ENCODE measurements at regions not wholly inside any gene's neighbourhood (a gene's known extent, or its start where the extent isn't known, plus 50 kb on each side); places are given as distances from the start of the nearest gene placed in this dataset.

GRCh38 chr9:74117731-74118130, 379.4 kb upstream of the RORB start:
- no peaks in the 10 kb centered on the region for H3K27me3 ChIP-seq (replicated peaks; ENCODE audit: control insufficient read depth, insufficient read depth, low read length, poor library complexity, severe bottlenecking)
- H3K4me1 ChIP-seq (ENCODE audit: control insufficient read depth, insufficient read depth, low read length, poor library complexity, severe bottlenecking): no peaks in the 10 kb centered on the region
- no peaks in the 10 kb centered on the region for H3K36me3 ChIP-seq (ENCODE audit: control insufficient read depth, insufficient read depth, low read length)
- H3K27ac ChIP-seq (ENCODE audit: insufficient read depth, low read length, poor library complexity, severe bottlenecking): no peak overlapping the region
- H3K9me3 ChIP-seq (ENCODE audit: control insufficient read depth, low read length): no peaks in the 10 kb centered on the region
- no peak overlapping the region for H3K4me3 ChIP-seq (ENCODE audit: insufficient read depth, low read depth, low read length, poor library complexity, severe bottlenecking)
- DNase-seq: no peak

GRCh38 chr9:74120061-74120460, 377.1 kb upstream of the RORB start:
- Histone ChIP-seq H3K27me3 (replicated peaks; ENCODE audit: control insufficient read depth, insufficient read depth, low read length, poor library complexity, severe bottlenecking) (no peaks in the 10 kb centered on the region), H3K4me3 (ENCODE audit: insufficient read depth, low read depth, low read length, poor library complexity, severe bottlenecking) (no peak overlapping the region), H3K27ac (ENCODE audit: insufficient read depth, low read length, poor library complexity, severe bottlenecking) (no peak overlapping the region), H3K9me3 (ENCODE audit: control insufficient read depth, low read length) (no peaks in the 10 kb centered on the region), H3K36me3 (ENCODE audit: control insufficient read depth, insufficient read depth, low read length) (no peaks in the 10 kb centered on the region), H3K4me1 (ENCODE audit: control insufficient read depth, insufficient read depth, low read length, poor library complexity, severe bottlenecking) (no peaks in the 10 kb centered on the region)
- DNase-seq: no peak

- Histone ChIP-seq H3K27ac (ENCODE audit: insufficient read depth, low read length, poor library complexity, severe bottlenecking) (no peak overlapping the region), H3K9me3 (ENCODE audit: control insufficient read depth, low read length) (no peaks in the 10 kb centered on the region), H3K4me1 (ENCODE audit: control insufficient read depth, insufficient read depth, low read length, poor library complexity, severe bottlenecking) (no peaks in the 10 kb centered on the region), H3K27me3 (replicated peaks; ENCODE audit: control insufficient read depth, insufficient read depth, low read length, poor library complexity, severe bottlenecking) (no peaks in the 10 kb centered on the region), H3K4me3 (ENCODE audit: insufficient read depth, low read depth, low read length, poor library complexity, severe bottlenecking) (no peak overlapping the region), H3K36me3 (ENCODE audit: control insufficient read depth, insufficient read depth, low read length) (no peaks in the 10 kb centered on the region)
- DNase-seq: no peak
Measured at GRCh38 chr9:74120470-74120869, 376.7 kb upstream of the RORB start.

- H3K9me3 ChIP-seq (ENCODE audit: control insufficient read depth, low read length): no peaks in the 10 kb centered on the region
- H3K27ac ChIP-seq (ENCODE audit: insufficient read depth, low read length, poor library complexity, severe bottlenecking): no peak overlapping the region
- DNase-seq: no peak
- no peaks in the 10 kb centered on the region for H3K27me3 ChIP-seq (replicated peaks; ENCODE audit: control insufficient read depth, insufficient read depth, low read length, poor library complexity, severe bottlenecking)
- no peak overlapping the region for H3K4me3 ChIP-seq (ENCODE audit: insufficient read depth, low read depth, low read length, poor library complexity, severe bottlenecking)
- no peaks in the 10 kb centered on the region for H3K36me3 ChIP-seq (ENCODE audit: control insufficient read depth, insufficient read depth, low read length)
- H3K4me1 ChIP-seq (ENCODE audit: control insufficient read depth, insufficient read depth, low read length, poor library complexity, severe bottlenecking): no peaks in the 10 kb centered on the region
Measured at GRCh38 chr9:74122216-74122615, 374.9 kb upstream of the RORB start.

GRCh38 chr9:74122661-74123060, 374.5 kb upstream of the RORB start:
- H3K4me1 ChIP-seq (ENCODE audit: control insufficient read depth, insufficient read depth, low read length, poor library complexity, severe bottlenecking): no peaks in the 10 kb centered on the region
- H3K4me3 ChIP-seq (ENCODE audit: insufficient read depth, low read depth, low read length, poor library complexity, severe bottlenecking): no peak overlapping the region
- H3K27me3 ChIP-seq (replicated peaks; ENCODE audit: control insufficient read depth, insufficient read depth, low read length, poor library complexity, severe bottlenecking): no peaks in the 10 kb centered on the region
- no peaks in the 10 kb centered on the region for H3K9me3 ChIP-seq (ENCODE audit: control insufficient read depth, low read length)
- no peaks in the 10 kb centered on the region for H3K36me3 ChIP-seq (ENCODE audit: control insufficient read depth, insufficient read depth, low read length)
- no peak for DNase-seq
- H3K27ac ChIP-seq (ENCODE audit: insufficient read depth, low read length, poor library complexity, severe bottlenecking): no peak overlapping the region

GRCh38 chr9:74125941-74126340, 371.2 kb upstream of the RORB start:
- Histone ChIP-seq H3K36me3 (ENCODE audit: control insufficient read depth, insufficient read depth, low read length) (no peaks in the 10 kb centered on the region), H3K9me3 (ENCODE audit: control insufficient read depth, low read length) (no peaks in the 10 kb centered on the region), H3K27ac (ENCODE audit: insufficient read depth, low read length, poor library complexity, severe bottlenecking) (no peak overlapping the region), H3K27me3 (replicated peaks; ENCODE audit: control insufficient read depth, insufficient read depth, low read length, poor library complexity, severe bottlenecking) (no peaks in the 10 kb centered on the region), H3K4me3 (ENCODE audit: insufficient read depth, low read depth, low read length, poor library complexity, severe bottlenecking) (no peak overlapping the region), H3K4me1 (ENCODE audit: control insufficient read depth, insufficient read depth, low read length, poor library complexity, severe bottlenecking) (no peaks in the 10 kb centered on the region)
- DNase-seq: no peak

- Histone ChIP-seq H3K9me3 (ENCODE audit: control insufficient read depth, low read length) (no peaks in the 10 kb centered on the region), H3K27me3 (replicated peaks; ENCODE audit: control insufficient read depth, insufficient read depth, low read length, poor library complexity, severe bottlenecking) (no peaks in the 10 kb centered on the region), H3K4me3 (ENCODE audit: insufficient read depth, low read depth, low read length, poor library complexity, severe bottlenecking) (no peak overlapping the region), H3K4me1 (ENCODE audit: control insufficient read depth, insufficient read depth, low read length, poor library complexity, severe bottlenecking) (no peaks in the 10 kb centered on the region), H3K36me3 (ENCODE audit: control insufficient read depth, insufficient read depth, low read length) (no peaks in the 10 kb centered on the region), H3K27ac (ENCODE audit: insufficient read depth, low read length, poor library complexity, severe bottlenecking) (no peak overlapping the region)
- no peak for DNase-seq
Measured at GRCh38 chr9:74132986-74133385, 364.1 kb upstream of the RORB start.

- no peak overlapping the region for H3K27ac ChIP-seq (ENCODE audit: insufficient read depth, low read length, poor library complexity, severe bottlenecking)
- no peaks in the 10 kb centered on the region for H3K4me1 ChIP-seq (ENCODE audit: control insufficient read depth, insufficient read depth, low read length, poor library complexity, severe bottlenecking)
- H3K36me3 ChIP-seq (ENCODE audit: control insufficient read depth, insufficient read depth, low read length): no peaks in the 10 kb centered on the region
- no peak for DNase-seq
- H3K4me3 ChIP-seq (ENCODE audit: insufficient read depth, low read depth, low read length, poor library complexity, severe bottlenecking): no peak overlapping the region
- no peaks in the 10 kb centered on the region for H3K9me3 ChIP-seq (ENCODE audit: control insufficient read depth, low read length)
- H3K27me3 ChIP-seq (replicated peaks; ENCODE audit: control insufficient read depth, insufficient read depth, low read length, poor library complexity, severe bottlenecking): no peaks in the 10 kb centered on the region
Measured at GRCh38 chr9:74133921-74134320, 363.2 kb upstream of the RORB start.

- Histone ChIP-seq H3K9me3 (ENCODE audit: control insufficient read depth, low read length) (no peaks in the 10 kb centered on the region), H3K27ac (ENCODE audit: insufficient read depth, low read length, poor library complexity, severe bottlenecking) (no peak overlapping the region), H3K36me3 (ENCODE audit: control insufficient read depth, insufficient read depth, low read length) (no peaks in the 10 kb centered on the region), H3K4me3 (ENCODE audit: insufficient read depth, low read depth, low read length, poor library complexity, severe bottlenecking) (no peak overlapping the region), H3K27me3 (replicated peaks; ENCODE audit: control insufficient read depth, insufficient read depth, low read length, poor library complexity, severe bottlenecking) (no peaks in the 10 kb centered on the region), H3K4me1 (ENCODE audit: control insufficient read depth, insufficient read depth, low read length, poor library complexity, severe bottlenecking) (no peaks in the 10 kb centered on the region)
- DNase-seq: no peak
Measured at GRCh38 chr9:74138182-74138581, 359.0 kb upstream of the RORB start.

GRCh38 chr9:74140141-74140540, 357.0 kb upstream of the RORB start:
- Histone ChIP-seq H3K36me3 (ENCODE audit: control insufficient read depth, insufficient read depth, low read length) (no peaks in the 10 kb centered on the region), H3K9me3 (ENCODE audit: control insufficient read depth, low read length) (no peaks in the 10 kb centered on the region), H3K4me3 (ENCODE audit: insufficient read depth, low read depth, low read length, poor library complexity, severe bottlenecking) (no peak overlapping the region), H3K4me1 (ENCODE audit: control insufficient read depth, insufficient read depth, low read length, poor library complexity, severe bottlenecking) (no peaks in the 10 kb centered on the region), H3K27me3 (replicated peaks; ENCODE audit: control insufficient read depth, insufficient read depth, low read length, poor library complexity, severe bottlenecking) (no peaks in the 10 kb centered on the region), H3K27ac (ENCODE audit: insufficient read depth, low read length, poor library complexity, severe bottlenecking) (no peak overlapping the region)
- no peak for DNase-seq

GRCh38 chr9:74147906-74148305, 349.2 kb upstream of the RORB start:
- no peak for DNase-seq
- H3K4me1 ChIP-seq (ENCODE audit: control insufficient read depth, insufficient read depth, low read length, poor library complexity, severe bottlenecking): no peaks in the 10 kb centered on the region
- no peaks in the 10 kb centered on the region for H3K36me3 ChIP-seq (ENCODE audit: control insufficient read depth, insufficient read depth, low read length)
- H3K27me3 ChIP-seq (replicated peaks; ENCODE audit: control insufficient read depth, insufficient read depth, low read length, poor library complexity, severe bottlenecking): no peaks in the 10 kb centered on the region
- H3K9me3 ChIP-seq (ENCODE audit: control insufficient read depth, low read length): no peaks in the 10 kb centered on the region
- H3K4me3 ChIP-seq (ENCODE audit: insufficient read depth, low read depth, low read length, poor library complexity, severe bottlenecking): no peak overlapping the region
- H3K27ac ChIP-seq (ENCODE audit: insufficient read depth, low read length, poor library complexity, severe bottlenecking): no peak overlapping the region

Measured in effector memory CD4-positive, alpha-beta T cell (primary cell).